GM21367 (cell line): ENCODE measurements at regions not wholly inside any gene's neighbourhood (a gene's known extent, or its start where the extent isn't known, plus 50 kb on each side); places are given as distances from the start of the nearest gene placed in this dataset.

ENCODE experiments used
- ATAC-seq: cut with Tn5 transposase; IDR thresholded peaks from one replicate; pipeline ENCODE4 v1.9.1; 2021; ENCODE audit not compliant: unreplicated experiment

DNA sequence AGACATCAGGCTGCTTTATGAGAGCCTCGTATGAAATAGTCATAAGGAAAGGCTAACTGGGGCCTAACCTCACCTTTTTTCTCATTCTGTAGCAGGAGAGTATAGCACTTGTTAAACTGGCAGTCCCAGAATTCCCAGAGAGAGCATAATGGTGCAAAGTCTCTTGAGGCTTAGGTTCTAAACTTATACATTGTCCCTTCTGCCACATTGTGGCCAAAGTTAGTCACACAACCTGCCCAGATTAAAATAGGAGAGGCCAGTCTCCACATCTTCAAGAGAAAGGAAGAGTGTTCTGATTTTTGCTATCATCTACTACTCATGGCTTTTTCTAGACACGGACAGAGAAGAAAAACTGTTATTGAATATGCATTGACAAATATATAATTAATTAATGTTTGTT lies 1588.9 kb upstream of the PCDH7 start:
- ATAC-seq = no peak

DNA sequence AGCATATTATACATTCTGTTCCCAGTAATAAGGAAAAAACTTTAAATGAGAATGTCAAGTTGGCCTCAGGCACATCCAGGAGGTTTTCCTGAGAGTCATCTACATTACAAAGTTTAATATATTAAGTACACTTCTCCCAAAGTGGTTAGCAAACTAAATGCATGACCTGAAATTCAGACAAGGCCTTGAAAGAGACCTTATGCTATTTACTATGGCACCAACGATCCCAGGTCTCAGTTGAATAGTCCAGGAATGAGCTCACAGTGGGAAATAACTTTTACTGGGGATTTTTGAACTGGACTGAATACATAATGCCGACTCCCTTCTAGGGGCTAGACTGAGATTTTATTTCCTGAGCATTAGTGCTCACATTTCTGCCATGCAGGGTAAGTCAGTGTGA lies 1577.5 kb upstream of the PCDH7 start:
- no peak for ATAC-seq

DNA sequence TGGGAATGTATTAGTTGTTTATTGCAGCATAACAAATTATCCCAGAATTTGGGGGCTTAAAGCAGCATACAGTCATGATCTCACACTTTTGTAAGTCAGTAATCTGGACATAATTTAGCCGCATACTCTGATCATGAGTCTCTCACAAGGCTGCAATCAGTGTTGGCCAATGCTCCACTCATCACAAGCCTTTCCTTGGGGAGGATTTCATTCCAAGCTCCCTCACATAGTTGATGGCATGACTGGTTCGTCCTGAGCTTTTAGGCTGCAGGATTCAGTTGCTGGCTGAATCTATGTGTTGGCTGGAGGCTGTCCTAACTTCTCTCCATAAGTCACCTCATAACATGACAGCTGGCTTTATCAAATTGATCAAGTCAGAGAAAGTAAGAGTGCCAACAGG lies 1568.6 kb upstream of the PCDH7 start:
- ATAC-seq = no peak

DNA sequence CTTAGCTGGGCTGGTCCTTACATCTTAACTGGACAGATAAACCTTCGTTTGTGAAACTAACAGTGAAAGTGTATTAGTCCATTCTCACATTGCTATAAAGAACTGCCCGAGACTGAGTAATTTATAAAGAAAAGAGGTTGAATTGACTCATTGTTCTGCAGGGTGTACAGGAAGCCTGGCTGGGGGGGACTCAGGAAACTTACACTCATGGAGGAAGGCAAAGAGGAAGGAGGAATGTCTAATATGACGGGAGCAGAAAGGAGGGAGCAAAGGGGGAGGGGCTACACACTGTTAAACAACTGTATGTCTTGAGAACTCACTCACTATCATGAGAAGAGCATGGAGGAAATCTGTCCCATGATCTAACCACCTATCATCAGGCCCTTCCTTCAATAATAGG lies 1566.5 kb upstream of the PCDH7 start:
- ATAC-seq = no peak

DNA sequence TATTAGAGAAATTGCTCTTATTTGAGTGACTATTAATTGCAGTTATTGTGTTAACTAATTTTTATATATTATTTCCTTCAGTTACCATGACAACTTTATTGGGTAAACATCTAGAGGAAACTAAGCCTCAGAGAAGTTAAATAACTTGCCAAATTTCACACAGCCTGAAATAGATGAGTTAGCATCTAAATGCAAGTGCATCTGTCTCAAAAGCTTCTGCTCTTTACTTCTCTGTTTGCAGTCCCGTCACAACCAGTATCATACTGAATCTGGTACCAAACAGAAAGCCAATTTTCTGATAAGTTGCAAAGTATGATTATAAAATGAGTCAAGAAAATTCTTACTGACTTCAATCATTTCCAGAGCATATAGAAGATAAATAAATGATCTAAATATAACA lies 1544.9 kb upstream of the PCDH7 start:
- ATAC-seq = no peak

DNA sequence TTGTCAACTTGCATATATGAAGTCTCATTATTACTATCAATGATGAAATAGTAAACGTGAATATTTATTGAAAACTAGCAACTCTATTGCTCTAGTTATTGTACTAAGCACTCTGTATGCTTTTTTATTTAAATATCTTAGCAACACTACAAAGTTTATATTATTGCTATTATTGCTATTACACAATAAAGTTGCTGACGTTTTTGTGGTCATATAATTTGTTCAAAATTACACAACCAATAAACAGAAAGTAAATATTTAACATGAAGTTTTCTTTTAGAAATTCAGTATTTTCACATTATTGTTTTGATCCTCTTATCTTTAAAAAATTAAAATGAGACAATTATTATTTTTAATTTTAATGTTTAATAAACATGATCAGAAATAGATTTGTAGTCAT lies 1521.1 kb upstream of the PCDH7 start:
- ATAC-seq = no peak

DNA sequence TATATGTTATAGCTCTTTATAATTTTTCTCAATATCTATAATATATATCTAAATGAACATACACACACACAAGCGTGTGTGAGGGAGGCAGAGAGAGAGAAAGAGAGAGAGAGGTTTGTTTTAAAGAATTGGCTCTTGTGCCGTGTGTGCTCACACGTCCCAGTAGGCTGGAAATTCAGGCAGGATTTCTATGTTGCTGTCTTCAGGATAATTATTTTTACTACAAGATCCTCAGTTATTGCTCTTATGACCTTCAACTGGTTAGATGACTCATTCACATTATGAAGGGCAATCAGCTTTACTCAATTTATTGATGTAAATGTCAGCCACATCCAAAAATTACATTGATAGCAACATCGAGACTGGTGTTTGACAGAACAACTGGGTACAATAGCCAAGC lies 1520.7 kb upstream of the PCDH7 start:
- no peak for ATAC-seq

DNA sequence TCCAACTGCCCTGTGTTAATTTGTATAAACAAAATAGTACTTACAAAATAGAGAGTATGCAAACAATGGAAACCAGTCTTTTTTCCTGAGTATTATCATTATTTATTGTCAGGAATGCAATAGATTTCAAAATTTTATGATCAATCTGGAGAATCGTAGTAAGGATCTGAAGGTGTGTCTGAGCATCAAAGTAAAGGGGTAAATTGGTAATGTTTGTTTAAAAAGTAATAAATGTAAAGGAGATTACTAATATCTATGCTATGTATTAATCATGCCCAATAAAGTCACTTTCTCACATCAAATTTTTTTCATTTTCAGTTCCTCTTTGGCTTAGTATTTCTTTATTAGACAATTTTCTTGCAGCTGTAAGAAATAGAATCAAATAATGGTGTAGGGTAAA lies 1507.1 kb upstream of the PCDH7 start:
- ATAC-seq = no peak

DNA sequence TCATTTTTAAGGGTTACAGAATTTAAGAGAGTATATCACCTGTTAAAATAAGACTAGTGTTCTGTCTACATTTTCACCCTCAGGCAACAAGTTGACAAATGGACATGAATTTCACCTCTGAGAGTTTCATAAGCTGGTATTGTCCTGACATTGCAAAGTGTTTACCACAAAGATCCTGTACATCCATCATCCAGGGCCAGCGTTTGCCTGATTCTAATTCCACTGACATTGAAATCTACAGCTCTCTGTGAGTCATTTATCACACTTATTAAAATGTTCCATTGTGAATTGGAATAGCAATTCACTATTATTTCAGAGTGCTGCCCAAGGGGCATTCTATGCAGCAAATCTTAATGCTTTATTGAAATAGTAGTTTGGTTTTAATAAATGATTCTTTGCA lies 1499.4 kb upstream of the PCDH7 start:
- no peak for ATAC-seq

DNA sequence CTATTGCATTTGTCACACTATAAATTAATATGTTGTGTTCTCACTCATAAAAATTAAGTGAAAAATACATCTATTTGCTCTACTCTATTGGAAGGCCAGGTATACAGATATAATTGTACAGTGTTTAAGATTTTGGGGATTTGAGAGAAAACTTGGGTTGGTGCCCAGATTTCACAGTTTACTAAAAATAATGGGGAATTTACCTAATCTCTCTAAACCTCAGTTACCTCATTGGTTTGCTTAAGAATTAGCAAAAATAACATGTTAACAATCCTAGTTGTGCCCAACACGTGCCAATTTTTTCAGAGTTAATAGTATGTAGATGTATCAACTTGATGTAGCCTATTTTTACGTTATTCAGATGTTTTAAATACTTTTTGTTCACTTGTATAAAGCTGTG lies 1495.3 kb upstream of the PCDH7 start:
- ATAC-seq = no peak

DNA sequence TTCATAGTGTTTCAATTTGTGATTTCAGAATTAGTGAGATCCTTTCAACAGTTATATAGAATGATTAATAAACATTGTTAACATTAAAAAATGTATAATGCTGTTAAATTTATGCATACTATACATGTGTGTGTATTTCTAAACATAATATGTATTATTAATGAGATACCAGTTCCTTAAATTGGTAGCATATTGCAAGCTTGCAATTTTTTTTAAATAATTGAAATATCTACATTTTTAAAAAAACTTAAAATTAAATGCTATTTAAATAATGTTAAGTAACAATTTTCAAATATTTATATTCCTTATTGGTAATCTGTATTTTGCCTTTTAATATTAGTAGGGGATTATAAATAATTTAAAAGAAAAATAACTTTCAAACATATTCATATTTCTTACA lies 1479.5 kb upstream of the PCDH7 start:
- ATAC-seq = no peak

DNA sequence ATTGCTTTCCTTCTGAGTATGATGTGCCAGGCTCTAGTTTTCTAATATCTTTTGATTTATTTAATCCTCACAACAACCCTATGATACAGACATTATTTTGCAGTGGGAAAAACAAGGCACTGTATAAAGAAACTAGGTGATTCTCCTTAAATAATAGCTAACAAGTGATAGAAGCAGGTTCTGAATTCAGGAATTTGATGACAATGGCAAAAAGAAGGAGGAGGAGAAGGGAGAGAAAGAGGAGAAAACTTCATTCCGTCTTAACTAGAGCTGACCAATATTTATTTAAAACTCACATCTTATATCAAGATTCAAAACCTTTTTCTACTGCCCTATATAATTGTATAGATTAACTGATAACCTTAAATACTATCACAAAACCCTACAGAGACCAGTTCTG lies 1477.1 kb upstream of the PCDH7 start:
- no peak for ATAC-seq

DNA sequence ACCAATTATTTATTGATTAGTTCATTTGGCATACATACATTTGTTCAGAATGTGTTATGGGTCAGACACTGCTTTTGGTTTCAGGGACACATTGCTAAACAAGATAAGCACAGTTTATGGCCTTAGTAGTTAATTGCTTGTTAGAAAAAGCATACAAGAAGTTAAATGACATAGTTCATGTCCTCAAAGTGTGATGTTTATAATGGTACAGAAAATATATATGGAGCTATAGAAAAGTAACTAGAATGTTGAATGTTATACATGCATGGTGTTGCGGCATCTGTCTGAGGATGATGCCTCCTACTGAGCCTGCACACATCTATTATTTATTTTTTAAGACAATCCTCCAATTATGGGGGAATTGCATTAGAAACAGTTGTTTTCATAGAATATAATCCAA lies 1476.3 kb upstream of the PCDH7 start:
- no peak for ATAC-seq

DNA sequence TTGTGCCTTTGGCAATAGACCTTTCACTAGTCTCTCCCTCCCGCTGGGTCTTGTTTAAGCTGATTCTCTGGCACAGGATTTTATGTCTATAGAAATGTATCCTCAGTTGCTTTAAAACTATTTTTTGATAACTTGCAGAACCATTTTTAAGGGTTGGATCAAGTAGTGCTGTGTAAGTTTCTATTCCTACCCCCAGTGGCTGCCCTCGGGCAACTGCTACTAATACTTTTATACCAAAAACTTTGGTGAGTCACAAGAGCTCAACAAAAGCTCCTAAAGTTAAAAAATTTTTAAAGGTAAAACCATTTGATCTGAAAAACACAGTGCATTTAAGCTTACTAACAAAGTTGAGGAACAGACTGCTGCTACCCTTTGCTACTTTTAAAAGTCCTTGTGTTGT lies 1460.6 kb upstream of the PCDH7 start:
- no peak for ATAC-seq

DNA sequence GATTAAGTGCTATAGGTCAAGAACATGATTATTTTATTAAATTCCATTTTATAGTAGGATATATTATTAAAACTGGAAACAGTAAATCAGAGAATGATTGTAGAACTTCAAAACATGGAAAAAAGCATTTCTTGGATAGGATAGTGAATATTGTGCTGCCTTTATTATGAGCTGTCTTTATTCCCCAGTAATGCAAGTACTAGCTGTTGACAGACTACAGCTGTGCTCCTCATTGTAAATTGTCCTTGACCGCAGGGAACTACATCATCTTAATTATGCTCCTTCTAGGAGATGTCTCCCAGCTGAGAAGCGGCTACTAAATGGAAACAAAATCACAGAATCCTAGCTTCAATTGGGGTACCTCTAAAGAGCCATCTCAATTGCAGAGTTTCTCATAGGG lies 1457.2 kb upstream of the PCDH7 start:
- ATAC-seq = no peak

DNA sequence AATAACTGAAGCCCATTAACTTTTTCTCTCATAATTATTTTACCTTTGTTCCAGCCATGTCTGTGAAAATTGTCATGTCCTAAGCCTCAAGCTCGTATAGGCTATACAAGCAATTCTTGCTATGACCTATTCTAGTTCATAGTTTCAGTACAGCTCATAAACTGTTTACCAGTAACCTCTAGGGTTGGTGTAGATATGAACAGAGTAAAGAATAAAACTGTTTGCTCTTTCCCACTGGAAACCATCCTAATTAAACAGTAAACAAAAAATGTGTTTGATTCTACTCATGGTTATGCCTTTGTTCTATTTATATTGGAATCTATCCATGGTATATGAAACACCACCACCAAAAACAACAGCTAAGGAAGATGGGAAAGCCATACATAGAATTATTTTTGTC lies 1444.0 kb upstream of the PCDH7 start:
- ATAC-seq = no peak

DNA sequence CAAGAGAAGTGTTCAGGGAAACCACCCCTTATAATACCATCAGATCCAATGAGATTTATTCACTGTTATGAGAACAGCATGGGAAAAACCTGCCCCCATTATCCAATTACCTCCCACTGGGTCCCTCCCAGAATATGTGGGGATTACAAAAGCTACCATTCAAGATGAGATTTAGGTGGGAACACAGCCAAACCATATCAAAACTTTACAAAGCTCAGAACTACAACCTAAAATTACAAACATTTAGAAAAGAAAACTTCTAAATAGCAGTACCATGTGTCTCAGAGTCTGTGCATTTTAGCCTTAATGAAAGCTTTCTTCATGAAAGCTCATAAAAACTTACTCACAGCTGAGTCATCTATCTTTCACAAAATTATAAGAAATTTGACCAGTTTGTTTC lies 1442.8 kb upstream of the PCDH7 start:
- no peak for ATAC-seq

DNA sequence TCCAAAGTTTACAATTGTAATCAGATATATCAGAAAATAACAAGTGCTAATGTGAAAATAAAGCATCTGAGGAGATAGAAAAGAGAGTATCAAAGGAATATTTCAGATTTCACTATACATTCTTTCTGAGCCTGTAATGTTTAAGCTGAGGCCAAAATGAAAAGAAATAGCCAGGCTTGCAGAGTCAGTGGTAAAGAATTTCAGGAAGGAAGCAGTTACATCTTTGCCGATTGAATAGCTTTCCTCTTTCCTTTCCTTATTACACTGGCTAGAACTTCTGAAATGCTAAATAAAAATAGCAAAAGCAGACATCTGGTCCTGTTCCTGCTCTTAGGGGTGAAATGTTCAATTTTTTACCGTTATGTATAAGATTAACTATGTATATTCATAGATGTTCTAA lies 1441.6 kb upstream of the PCDH7 start:
- no peak for ATAC-seq

DNA sequence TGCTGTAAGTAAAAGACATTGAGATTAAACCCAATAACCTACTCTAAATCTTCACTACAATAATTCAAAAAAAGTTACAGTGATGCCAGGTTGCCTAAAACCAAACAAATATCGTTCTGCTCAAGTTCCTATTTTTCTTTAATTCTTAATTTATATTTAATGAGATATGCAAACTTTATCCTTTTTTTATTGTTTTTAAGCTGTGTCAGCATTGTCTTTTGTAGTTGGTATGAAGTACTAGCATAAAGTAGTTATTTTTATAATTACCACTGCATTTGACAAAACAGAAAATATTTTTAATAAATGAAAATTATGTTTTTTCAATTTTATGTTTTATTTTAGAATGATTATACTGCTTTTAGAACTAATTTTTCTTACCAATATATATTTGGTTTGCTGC lies 1431.1 kb upstream of the PCDH7 start:
- no peak for ATAC-seq

DNA sequence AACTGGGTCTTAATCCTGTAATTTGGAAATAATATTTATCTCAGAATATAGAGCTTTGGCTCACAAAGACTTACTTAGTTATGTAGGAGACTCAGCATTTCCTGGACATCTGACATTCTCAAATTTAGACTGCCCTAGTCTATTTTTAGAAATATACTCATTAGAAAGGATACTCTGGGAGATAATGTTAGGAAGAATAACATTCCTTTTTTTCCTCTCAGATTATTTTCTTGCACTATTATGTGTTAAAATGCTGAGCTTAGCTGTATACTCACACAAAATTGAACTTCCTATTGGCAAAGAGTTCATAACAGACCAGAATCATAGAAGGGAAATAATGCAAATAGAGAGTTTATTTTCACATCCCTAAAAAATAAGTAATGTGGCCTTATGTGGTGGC lies 1424.9 kb upstream of the PCDH7 start:
- ATAC-seq = no peak

DNA sequence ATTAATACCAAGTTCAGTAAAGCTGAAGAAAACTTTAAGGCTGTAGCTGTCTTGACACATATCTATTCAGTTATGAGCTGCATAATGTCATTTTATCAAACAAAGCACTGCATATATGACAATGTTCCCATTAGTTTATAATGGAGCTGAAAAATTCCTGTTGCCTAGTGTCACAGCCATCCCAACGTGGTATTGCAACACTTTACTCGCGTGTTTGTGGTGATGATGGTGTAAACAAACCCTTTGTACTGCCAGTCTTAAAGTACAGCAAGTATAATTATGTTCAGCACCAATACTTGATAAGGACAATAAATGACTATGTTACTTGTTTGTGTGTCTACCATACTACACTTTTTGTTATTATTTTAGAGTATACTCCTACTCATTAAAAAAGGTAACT lies 1415.6 kb upstream of the PCDH7 start:
- ATAC-seq = no peak

DNA sequence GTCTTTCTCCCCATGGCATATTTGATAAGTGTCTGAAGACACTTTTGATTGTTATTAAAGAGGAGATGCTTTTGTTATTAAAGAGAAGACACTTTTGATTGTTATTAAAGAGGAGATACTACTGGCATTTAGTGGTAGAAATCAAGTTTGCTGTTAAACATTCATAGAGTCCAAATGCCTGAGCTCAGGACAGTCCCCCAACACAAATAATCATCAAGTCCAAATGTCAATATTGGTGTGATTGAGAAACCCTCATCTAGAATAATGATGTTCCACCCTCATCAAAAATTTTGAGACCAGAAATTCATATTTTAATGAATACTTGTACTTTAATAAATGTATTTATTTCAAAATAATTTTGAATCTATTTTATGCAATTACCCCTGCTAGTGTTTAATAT lies 1412.9 kb upstream of the PCDH7 start:
- ATAC-seq = no peak

DNA sequence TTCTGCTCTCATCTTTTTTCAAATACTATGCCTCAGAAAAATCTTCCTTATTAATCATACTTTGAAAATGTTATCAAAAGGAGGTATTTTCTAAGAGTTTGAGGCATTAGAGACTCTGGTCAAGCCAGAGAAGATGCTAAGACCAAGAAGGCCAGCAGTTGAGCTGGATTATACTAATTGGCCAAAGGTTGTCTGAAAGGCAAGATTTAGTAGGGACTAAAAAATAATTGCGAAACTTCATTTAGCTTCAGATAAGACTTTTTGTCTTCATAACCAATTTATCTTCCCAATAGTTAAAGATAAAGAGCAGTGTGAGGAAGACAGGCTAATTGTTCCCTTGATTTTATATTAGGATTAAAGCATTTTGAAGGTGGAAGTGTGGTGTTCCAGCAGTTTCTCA lies 1412.4 kb upstream of the PCDH7 start:
- no peak for ATAC-seq

DNA sequence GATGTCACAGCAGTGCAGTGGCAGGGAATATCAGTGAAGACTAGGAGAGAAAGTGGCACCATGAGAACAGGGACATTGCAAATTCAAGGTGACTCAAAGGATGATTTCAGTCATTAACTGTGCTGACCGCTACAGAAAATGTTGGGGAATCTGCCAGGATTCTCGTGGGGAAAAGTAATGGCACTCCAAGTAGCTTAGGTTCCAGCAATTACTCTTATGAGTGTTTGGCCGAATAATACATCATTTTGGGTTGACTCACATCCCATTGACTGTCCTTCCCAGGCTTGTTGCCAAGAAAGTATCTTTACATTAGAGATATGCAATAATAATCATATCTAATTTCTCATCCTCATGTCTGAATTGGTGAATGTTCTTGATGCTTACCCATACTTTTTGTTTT lies 1411.1 kb upstream of the PCDH7 start:
- no peak for ATAC-seq
